ENCODE measurements at regions not wholly inside any gene's neighbourhood (a gene's known extent, or its start where the extent isn't known, plus 50 kb on each side); places are given as distances from the start of the nearest gene placed in this dataset.

DNA sequence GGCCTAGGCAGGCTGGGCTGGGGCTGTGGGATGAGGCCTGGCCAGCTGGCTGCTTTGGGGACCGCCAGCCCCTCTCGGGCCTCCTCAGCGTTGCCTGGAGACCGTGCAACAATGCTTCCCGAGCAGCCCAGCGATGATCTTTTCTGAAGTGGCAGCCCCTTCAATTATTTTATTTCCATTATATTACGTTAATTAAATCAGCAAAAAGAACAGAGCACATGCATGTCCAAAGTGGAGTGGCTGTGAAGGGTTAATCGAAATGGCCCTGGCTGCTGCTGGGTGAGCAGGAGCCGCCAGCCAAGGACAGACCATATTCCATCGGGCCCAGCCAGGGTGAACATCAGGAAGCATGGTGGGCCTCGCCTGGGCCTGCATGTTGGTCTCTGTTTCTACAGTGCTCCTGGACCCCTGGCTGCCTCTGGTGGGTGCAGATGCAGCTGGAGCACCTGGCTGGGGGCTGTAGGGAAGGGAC, 245.5 kb downstream of the MYCN start:
- TF ChIP-seq, protein P1, sequence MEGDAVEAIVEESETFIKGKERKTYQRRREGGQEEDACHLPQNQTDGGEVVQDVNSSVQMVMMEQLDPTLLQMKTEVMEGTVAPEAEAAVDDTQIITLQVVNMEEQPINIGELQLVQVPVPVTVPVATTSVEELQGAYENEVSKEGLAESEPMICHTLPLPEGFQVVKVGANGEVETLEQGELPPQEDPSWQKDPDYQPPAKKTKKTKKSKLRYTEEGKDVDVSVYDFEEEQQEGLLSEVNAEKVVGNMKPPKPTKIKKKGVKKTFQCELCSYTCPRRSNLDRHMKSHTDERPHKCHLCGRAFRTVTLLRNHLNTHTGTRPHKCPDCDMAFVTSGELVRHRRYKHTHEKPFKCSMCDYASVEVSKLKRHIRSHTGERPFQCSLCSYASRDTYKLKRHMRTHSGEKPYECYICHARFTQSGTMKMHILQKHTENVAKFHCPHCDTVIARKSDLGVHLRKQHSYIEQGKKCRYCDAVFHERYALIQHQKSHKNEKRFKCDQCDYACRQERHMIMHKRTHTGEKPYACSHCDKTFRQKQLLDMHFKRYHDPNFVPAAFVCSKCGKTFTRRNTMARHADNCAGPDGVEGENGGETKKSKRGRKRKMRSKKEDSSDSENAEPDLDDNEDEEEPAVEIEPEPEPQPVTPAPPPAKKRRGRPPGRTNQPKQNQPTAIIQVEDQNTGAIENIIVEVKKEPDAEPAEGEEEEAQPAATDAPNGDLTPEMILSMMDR (conservative IDR thresholded peaks at IDR 0.05 in 1 of 2, IDR thresholded peaks at IDR 0.05 in 1 of 2; ENCODE audit: extremely low read depth in 1 of 2, insufficient read depth in 1 of 2, low read depth in 1 of 2, low read length in 2 of 2): no peak
- no peak for TF ChIP-seq EZH2 (IDR thresholded peaks at IDR 0.05; ENCODE audit: borderline replicate concordance, low read length)
